ENCODE measurements at regions not wholly inside any gene's neighbourhood (a gene's known extent, or its start where the extent isn't known, plus 50 kb on each side); places are given as distances from the start of the nearest gene placed in this dataset.
A peak's percentile ranks its signal among the peaks of the same experiment; 100 is the strongest.

DNA sequence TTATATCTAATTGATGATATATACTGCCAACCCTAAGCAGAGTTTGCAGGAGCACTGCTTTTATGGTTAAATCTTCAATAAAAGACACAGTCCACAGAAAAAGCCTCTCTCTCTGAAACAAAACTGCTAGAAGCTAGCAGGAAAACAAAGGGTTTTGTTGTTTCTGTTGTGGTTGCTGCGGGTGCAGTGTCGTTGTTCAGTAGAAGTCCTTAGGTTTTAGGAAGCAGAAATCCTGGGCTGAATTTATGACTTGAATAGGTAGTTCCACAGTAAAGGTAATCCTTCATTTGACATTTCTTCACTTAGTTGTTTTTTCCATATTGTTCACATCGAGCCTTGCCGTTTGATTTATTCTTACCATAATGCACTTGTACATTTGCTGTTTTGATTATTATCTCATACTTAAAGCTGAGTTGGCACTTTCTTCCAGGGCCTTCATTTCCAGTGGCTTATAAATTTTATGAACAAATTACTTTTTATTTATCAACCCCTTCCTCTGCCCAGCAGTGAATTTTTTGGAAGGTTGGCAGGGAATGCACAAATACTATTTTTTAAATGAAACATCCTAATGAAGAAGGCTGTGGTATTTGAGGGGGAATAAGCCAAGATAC, 209.6 kb upstream of the SLC30A5 start:
- H3K36me3 ChIP-seq (ENCODE audit: control insufficient read depth, insufficient read depth, low read length): no peaks in the 10 kb centered on the region
- no peak overlapping the region for H3K4me2 ChIP-seq (ENCODE audit: low read length)
- no peak overlapping the region for H3K9ac ChIP-seq (ENCODE audit: low read length)
- no peak overlapping the region for H2BK15ac ChIP-seq (replicated peaks; ENCODE audit: low read depth)
- no peak overlapping the region for H2BK120ac ChIP-seq (ENCODE audit: low read depth, low read length)
- no peak overlapping the region for H3K56ac ChIP-seq (ENCODE audit: low read length)
- no peak overlapping the region for H2BK5ac ChIP-seq (ENCODE audit: low read length)
- no peaks in the 10 kb centered on the region for H3K79me2 ChIP-seq (ENCODE audit: control insufficient read depth, insufficient read depth, low read length)
- H3K79me1 ChIP-seq (ENCODE audit: low read length): no peaks in the 10 kb centered on the region
- H4K5ac ChIP-seq (ENCODE audit: low read length): no peak overlapping the region
- H3K23ac ChIP-seq (ENCODE audit: low read length): no peak overlapping the region
- H3K4me3 ChIP-seq (ENCODE audit: low read length): no peak overlapping the region
- H4K8ac ChIP-seq (ENCODE audit: low read depth, low read length): no peak overlapping the region
- H3K4me1 ChIP-seq (ENCODE audit: control insufficient read depth, low read depth, low read length): no peaks in the 10 kb centered on the region
- H3K4ac ChIP-seq (ENCODE audit: low read depth, low read length): no peak overlapping the region
- no peaks in the 10 kb centered on the region for H3K27me3 ChIP-seq (ENCODE audit: insufficient read depth, low read length, poor library complexity)
- DNase-seq: no peak
- H3K27ac ChIP-seq (ENCODE audit: low read depth, low read length): no peak overlapping the region
- no peak overlapping the region for H3K18ac ChIP-seq (ENCODE audit: low read length)
- WGBS (ENCODE audit: extremely low coverage, insufficient coverage, low lambda C conversion rate): no CpG with 5 or more reads among the region's 4 CpGs
- no peak overlapping the region for H2AK5ac ChIP-seq (ENCODE audit: low read length)

DNA sequence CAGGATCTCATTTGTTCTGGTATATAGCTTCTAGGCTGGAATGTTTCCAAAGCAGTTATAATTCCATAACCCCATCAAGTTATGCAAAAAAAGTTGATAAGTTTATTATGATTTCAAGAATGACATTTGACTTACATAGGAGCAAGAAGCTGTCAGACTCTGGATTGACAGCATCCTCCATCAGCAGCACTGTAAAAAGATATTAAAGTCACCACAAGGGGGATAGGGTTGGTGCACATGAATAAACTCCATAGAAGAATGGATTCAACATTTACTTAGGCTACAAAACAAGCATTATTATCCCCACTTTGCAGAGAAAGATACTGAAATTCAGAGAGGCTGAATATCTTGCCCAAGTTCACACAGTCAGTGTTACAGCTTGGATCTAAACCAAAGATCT, 208.9 kb upstream of the SLC30A5 start:
- no peak overlapping the region for H4K5ac ChIP-seq (ENCODE audit: low read length)
- H3K79me2 ChIP-seq (ENCODE audit: control insufficient read depth, insufficient read depth, low read length): no peaks in the 10 kb centered on the region
- H3K4me1 ChIP-seq (ENCODE audit: control insufficient read depth, low read depth, low read length): no peaks in the 10 kb centered on the region
- no peak overlapping the region for H3K18ac ChIP-seq (ENCODE audit: low read length)
- no peak overlapping the region for H3K4me3 ChIP-seq (ENCODE audit: low read length)
- H2BK5ac ChIP-seq (ENCODE audit: low read length): no peak overlapping the region
- H3K4ac ChIP-seq (ENCODE audit: low read depth, low read length): no peak overlapping the region
- H3K56ac ChIP-seq (ENCODE audit: low read length): no peak overlapping the region
- no peak overlapping the region for H4K8ac ChIP-seq (ENCODE audit: low read depth, low read length)
- no peaks in the 10 kb centered on the region for H3K27me3 ChIP-seq (ENCODE audit: insufficient read depth, low read length, poor library complexity)
- no peak overlapping the region for H3K4me2 ChIP-seq (ENCODE audit: low read length)
- peak; percentile 29 for DNase-seq
- no peak overlapping the region for H3K23ac ChIP-seq (ENCODE audit: low read length)
- no peak overlapping the region for H3K9ac ChIP-seq (ENCODE audit: low read length)
- no peaks in the 10 kb centered on the region for H3K36me3 ChIP-seq (ENCODE audit: control insufficient read depth, insufficient read depth, low read length)
- no peak overlapping the region for H3K27ac ChIP-seq (ENCODE audit: low read depth, low read length)
- no peak overlapping the region for H2AK5ac ChIP-seq (ENCODE audit: low read length)
- H2BK120ac ChIP-seq (ENCODE audit: low read depth, low read length): no peak overlapping the region
- H2BK15ac ChIP-seq (replicated peaks; ENCODE audit: low read depth): no peak overlapping the region
- H3K79me1 ChIP-seq (ENCODE audit: low read length): no peaks in the 10 kb centered on the region

DNA sequence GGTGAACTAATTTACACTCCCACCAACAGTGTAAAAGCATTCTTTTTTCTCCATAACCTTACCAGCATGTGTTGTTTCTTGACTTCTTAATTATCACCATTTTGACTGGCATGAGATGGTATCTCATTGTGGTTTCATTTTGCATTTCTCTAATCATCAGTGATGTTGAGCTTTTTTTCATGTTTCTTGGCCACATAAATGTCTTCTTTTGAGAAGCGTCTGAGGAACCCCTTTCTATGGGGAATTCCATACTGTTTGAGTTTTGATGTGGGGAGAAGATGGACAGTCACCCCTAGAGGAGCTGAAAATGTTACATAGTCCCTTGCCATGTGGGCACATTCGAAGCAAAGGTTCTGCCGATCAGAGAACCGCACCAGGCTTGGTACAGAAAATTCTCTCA, 207.0 kb upstream of the SLC30A5 start:
- no peak overlapping the region for H4K8ac ChIP-seq (ENCODE audit: low read depth, low read length)
- no peak overlapping the region for H2BK15ac ChIP-seq (replicated peaks; ENCODE audit: low read depth)
- no peak overlapping the region for H3K4me3 ChIP-seq (ENCODE audit: low read length)
- H3K79me1 ChIP-seq (ENCODE audit: low read length): no peaks in the 10 kb centered on the region
- no peak overlapping the region for H2AK5ac ChIP-seq (ENCODE audit: low read length)
- H3K27me3 ChIP-seq (ENCODE audit: insufficient read depth, low read length, poor library complexity): no peaks in the 10 kb centered on the region
- no peaks in the 10 kb centered on the region for H3K36me3 ChIP-seq (ENCODE audit: control insufficient read depth, insufficient read depth, low read length)
- H2BK120ac ChIP-seq (ENCODE audit: low read depth, low read length): no peak overlapping the region
- H3K18ac ChIP-seq (ENCODE audit: low read length): no peak overlapping the region
- DNase-seq: no peak
- H3K27ac ChIP-seq (ENCODE audit: low read depth, low read length): no peak overlapping the region
- H3K56ac ChIP-seq (ENCODE audit: low read length): no peak overlapping the region
- no peak overlapping the region for H3K23ac ChIP-seq (ENCODE audit: low read length)
- no peaks in the 10 kb centered on the region for H3K4me1 ChIP-seq (ENCODE audit: control insufficient read depth, low read depth, low read length)
- no peak overlapping the region for H3K9ac ChIP-seq (ENCODE audit: low read length)
- H3K4ac ChIP-seq (ENCODE audit: low read depth, low read length): no peak overlapping the region
- no CpG with 5 or more reads among the region's 4 CpGs for WGBS (ENCODE audit: extremely low coverage, insufficient coverage, low lambda C conversion rate)
- no peaks in the 10 kb centered on the region for H3K79me2 ChIP-seq (ENCODE audit: control insufficient read depth, insufficient read depth, low read length)
- H2BK5ac ChIP-seq (ENCODE audit: low read length): no peak overlapping the region
- no peak overlapping the region for H4K5ac ChIP-seq (ENCODE audit: low read length)
- H3K4me2 ChIP-seq (ENCODE audit: low read length): no peak overlapping the region

DNA sequence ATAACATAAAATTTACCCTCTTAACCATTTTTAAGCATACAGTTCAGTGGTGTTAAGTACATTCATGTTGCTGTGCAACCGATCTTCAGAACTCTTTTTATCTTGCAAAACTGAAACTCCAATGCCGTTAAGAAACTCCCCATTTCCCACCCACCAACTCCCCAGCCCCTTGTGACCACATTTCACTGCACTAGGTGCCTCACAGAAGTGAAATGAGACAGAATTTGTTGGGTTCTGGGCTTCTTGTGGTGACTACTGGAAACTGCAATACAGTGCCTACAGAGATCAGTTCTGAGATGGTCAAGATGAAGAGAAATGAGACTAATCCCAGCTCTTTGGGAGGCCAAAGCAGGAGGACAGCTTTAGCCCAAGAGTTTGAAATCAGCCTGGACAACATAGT, 202.1 kb upstream of the SLC30A5 start:
- Histone ChIP-seq H3K4ac (ENCODE audit: low read depth, low read length) (no peak overlapping the region), H2BK15ac (replicated peaks; ENCODE audit: low read depth) (no peak overlapping the region), H3K4me2 (ENCODE audit: low read length) (no peak overlapping the region), H3K36me3 (ENCODE audit: control insufficient read depth, insufficient read depth, low read length) (no peaks in the 10 kb centered on the region), H3K79me2 (ENCODE audit: control insufficient read depth, insufficient read depth, low read length) (no peaks in the 10 kb centered on the region), H3K9ac (ENCODE audit: low read length) (no peak overlapping the region), H3K18ac (ENCODE audit: low read length) (no peak overlapping the region), H2AK5ac (ENCODE audit: low read length) (no peak overlapping the region), H3K79me1 (ENCODE audit: low read length) (no peaks in the 10 kb centered on the region), H2BK5ac (ENCODE audit: low read length) (no peak overlapping the region), H3K56ac (ENCODE audit: low read length) (no peak overlapping the region), H4K5ac (ENCODE audit: low read length) (no peak overlapping the region), H3K27ac (ENCODE audit: low read depth, low read length) (no peak overlapping the region), H3K4me3 (ENCODE audit: low read length) (no peak overlapping the region), H3K27me3 (ENCODE audit: insufficient read depth, low read length, poor library complexity) (no peaks in the 10 kb centered on the region), H2BK120ac (ENCODE audit: low read depth, low read length) (no peak overlapping the region), H3K4me1 (ENCODE audit: control insufficient read depth, low read depth, low read length) (no peaks in the 10 kb centered on the region), H3K23ac (ENCODE audit: low read length) (no peak overlapping the region), H4K8ac (ENCODE audit: low read depth, low read length) (no peak overlapping the region)
- DNase-seq: no peak
- no CpG with 5 or more reads among the region's 2 CpGs for WGBS (ENCODE audit: extremely low coverage, insufficient coverage, low lambda C conversion rate)

DNA sequence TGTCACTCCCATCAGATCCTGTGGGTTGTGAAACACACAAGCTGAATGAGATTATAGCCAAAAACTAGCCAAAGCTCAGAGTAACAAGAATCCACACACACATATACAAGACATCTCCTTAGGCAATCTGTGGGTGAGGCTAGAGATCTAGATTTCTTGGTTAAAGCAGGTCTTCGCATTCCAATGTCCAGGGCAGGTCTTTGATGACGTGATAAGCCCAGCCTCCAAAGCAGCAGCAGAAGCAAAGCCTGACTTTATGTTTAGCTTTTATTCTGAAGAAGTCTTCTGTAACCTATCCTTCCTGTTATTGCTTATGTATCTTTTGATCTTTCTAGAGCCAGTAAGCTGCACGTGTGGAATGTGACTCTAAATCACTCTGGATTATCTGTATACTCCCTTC, 199.1 kb upstream of the SLC30A5 start:
- H3K79me1 ChIP-seq (ENCODE audit: low read length): no peaks in the 10 kb centered on the region
- H3K36me3 ChIP-seq (ENCODE audit: control insufficient read depth, insufficient read depth, low read length): no peaks in the 10 kb centered on the region
- no peak overlapping the region for H2BK5ac ChIP-seq (ENCODE audit: low read length)
- H4K8ac ChIP-seq (ENCODE audit: low read depth, low read length): no peak overlapping the region
- H3K4me3 ChIP-seq (ENCODE audit: low read length): no peak overlapping the region
- no peak overlapping the region for H3K9ac ChIP-seq (ENCODE audit: low read length)
- H2BK15ac ChIP-seq (replicated peaks; ENCODE audit: low read depth): no peak overlapping the region
- no peak overlapping the region for H4K5ac ChIP-seq (ENCODE audit: low read length)
- no peak overlapping the region for H3K4me2 ChIP-seq (ENCODE audit: low read length)
- no CpG with 5 or more reads among the region's 3 CpGs for WGBS (ENCODE audit: extremely low coverage, insufficient coverage, low lambda C conversion rate)
- no peak overlapping the region for H3K56ac ChIP-seq (ENCODE audit: low read length)
- H3K79me2 ChIP-seq (ENCODE audit: control insufficient read depth, insufficient read depth, low read length): no peaks in the 10 kb centered on the region
- H3K18ac ChIP-seq (ENCODE audit: low read length): no peak overlapping the region
- peak; percentile 37 for DNase-seq
- no peak overlapping the region for H3K27ac ChIP-seq (ENCODE audit: low read depth, low read length)
- H3K23ac ChIP-seq (ENCODE audit: low read length): no peak overlapping the region
- H2BK120ac ChIP-seq (ENCODE audit: low read depth, low read length): no peak overlapping the region
- no peaks in the 10 kb centered on the region for H3K4me1 ChIP-seq (ENCODE audit: control insufficient read depth, low read depth, low read length)
- no peaks in the 10 kb centered on the region for H3K27me3 ChIP-seq (ENCODE audit: insufficient read depth, low read length, poor library complexity)
- no peak overlapping the region for H3K4ac ChIP-seq (ENCODE audit: low read depth, low read length)
- H2AK5ac ChIP-seq (ENCODE audit: low read length): no peak overlapping the region

DNA sequence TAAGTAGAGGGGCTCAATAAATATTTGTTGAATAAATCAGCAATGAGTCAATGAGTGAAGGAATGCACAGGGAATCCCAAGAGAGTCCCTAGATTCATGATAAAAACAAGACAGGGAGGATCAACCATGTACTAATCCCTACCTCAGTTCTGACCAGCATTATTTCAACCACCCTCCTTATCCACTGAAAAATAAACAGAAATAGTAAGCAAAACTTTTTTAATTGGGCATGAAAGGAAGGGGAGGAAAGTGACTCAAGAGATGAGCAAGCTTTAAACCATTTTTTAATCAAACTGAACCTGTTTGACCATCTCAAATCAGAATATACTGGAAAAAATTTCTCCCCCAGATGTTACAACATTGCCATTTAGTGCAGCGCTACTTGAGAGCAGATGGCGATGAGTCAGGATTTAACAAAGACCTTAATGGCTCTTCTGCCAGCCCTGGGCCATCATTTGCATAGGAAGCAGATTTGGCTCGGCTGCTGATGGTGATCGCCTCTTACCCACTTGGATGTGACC, 194.8 kb upstream of the SLC30A5 start:
- Histone ChIP-seq H3K4me1 (ENCODE audit: control insufficient read depth, low read depth, low read length) (no peaks in the 10 kb centered on the region), H3K27me3 (ENCODE audit: insufficient read depth, low read length, poor library complexity) (no peaks in the 10 kb centered on the region), H3K9ac (ENCODE audit: low read length) (no peak overlapping the region), H3K79me2 (ENCODE audit: control insufficient read depth, insufficient read depth, low read length) (no peaks in the 10 kb centered on the region), H3K18ac (ENCODE audit: low read length) (no peak overlapping the region), H3K79me1 (ENCODE audit: low read length) (no peaks in the 10 kb centered on the region), H4K8ac (ENCODE audit: low read depth, low read length) (no peak overlapping the region), H3K36me3 (ENCODE audit: control insufficient read depth, insufficient read depth, low read length) (no peaks in the 10 kb centered on the region), H3K4ac (ENCODE audit: low read depth, low read length) (peak overlapping the region; percentile 29), H2BK120ac (ENCODE audit: low read depth, low read length) (no peak overlapping the region), H3K27ac (ENCODE audit: low read depth, low read length) (no peak overlapping the region), H3K4me2 (ENCODE audit: low read length) (no peak overlapping the region), H2AK5ac (ENCODE audit: low read length) (no peak overlapping the region), H2BK15ac (replicated peaks; ENCODE audit: low read depth) (no peak overlapping the region), H3K56ac (ENCODE audit: low read length) (no peak overlapping the region), H4K5ac (ENCODE audit: low read length) (no peak overlapping the region), H3K23ac (ENCODE audit: low read length) (no peak overlapping the region), H2BK5ac (ENCODE audit: low read length) (no peak overlapping the region), H3K4me3 (ENCODE audit: low read length) (no peak overlapping the region)
- peak; percentile 77 for DNase-seq
- WGBS (ENCODE audit: extremely low coverage, insufficient coverage, low lambda C conversion rate): no CpG with 5 or more reads among the region's 4 CpGs

Measured in mesendoderm (in vitro differentiated cells).